ENCODE measurements at regions not wholly inside any gene's neighbourhood (a gene's known extent, or its start where the extent isn't known, plus 50 kb on each side); places are given as distances from the start of the nearest gene placed in this dataset.

DNA sequence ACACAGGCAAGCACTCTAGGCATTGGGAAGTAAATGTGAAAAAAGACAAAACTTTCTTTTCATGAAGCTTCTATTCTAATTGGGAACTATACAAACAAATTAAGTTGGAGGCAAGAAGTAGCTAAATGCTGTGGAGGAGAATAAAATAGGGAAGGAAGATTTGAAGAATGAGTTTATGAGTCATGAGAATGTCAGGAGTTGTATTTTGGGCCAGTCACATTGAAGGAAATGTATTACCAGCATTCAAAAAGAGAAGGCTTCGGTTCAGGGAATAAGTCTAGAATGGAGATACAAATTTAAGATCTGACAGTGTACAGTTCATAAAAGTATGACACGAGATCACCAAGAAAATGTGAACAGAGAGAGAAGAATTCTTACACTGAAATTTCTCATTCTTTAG is 666.5 kb downstream of the ADCYAP1 start:
- TF ChIP-seq, protein P1, sequence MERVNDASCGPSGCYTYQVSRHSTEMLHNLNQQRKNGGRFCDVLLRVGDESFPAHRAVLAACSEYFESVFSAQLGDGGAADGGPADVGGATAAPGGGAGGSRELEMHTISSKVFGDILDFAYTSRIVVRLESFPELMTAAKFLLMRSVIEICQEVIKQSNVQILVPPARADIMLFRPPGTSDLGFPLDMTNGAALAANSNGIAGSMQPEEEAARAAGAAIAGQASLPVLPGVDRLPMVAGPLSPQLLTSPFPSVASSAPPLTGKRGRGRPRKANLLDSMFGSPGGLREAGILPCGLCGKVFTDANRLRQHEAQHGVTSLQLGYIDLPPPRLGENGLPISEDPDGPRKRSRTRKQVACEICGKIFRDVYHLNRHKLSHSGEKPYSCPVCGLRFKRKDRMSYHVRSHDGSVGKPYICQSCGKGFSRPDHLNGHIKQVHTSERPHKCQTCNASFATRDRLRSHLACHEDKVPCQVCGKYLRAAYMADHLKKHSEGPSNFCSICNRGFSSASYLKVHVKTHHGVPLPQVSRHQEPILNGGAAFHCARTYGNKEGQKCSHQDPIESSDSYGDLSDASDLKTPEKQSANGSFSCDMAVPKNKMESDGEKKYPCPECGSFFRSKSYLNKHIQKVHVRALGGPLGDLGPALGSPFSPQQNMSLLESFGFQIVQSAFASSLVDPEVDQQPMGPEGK (CRISPR knock-in tag; IDR thresholded peaks at IDR 0.05; ENCODE audit: borderline replicate concordance), result no peak
- TF ChIP-seq RARB (CRISPR knock-in tag; IDR thresholded peaks at IDR 0.05) (no peak), TCF4 (CRISPR knock-in tag; IDR thresholded peaks at IDR 0.05; ENCODE audit: borderline replicate concordance) (no peak), ZFP3 (CRISPR knock-in tag; IDR thresholded peaks at IDR 0.05) (no peak), CSDC2 (CRISPR knock-in tag; IDR thresholded peaks at IDR 0.05) (no peak), PPARA (CRISPR knock-in tag; IDR thresholded peaks at IDR 0.05; ENCODE audit: borderline replicate concordance) (no peak), GLIS3 (CRISPR knock-in tag; IDR thresholded peaks at IDR 0.05) (no peak), ISL1 (CRISPR knock-in tag; IDR thresholded peaks at IDR 0.05) (no peak), TOX (CRISPR knock-in tag; IDR thresholded peaks at IDR 0.05; ENCODE audit: borderline replicate concordance) (no peak)
- TF ChIP-seq, protein P2, sequence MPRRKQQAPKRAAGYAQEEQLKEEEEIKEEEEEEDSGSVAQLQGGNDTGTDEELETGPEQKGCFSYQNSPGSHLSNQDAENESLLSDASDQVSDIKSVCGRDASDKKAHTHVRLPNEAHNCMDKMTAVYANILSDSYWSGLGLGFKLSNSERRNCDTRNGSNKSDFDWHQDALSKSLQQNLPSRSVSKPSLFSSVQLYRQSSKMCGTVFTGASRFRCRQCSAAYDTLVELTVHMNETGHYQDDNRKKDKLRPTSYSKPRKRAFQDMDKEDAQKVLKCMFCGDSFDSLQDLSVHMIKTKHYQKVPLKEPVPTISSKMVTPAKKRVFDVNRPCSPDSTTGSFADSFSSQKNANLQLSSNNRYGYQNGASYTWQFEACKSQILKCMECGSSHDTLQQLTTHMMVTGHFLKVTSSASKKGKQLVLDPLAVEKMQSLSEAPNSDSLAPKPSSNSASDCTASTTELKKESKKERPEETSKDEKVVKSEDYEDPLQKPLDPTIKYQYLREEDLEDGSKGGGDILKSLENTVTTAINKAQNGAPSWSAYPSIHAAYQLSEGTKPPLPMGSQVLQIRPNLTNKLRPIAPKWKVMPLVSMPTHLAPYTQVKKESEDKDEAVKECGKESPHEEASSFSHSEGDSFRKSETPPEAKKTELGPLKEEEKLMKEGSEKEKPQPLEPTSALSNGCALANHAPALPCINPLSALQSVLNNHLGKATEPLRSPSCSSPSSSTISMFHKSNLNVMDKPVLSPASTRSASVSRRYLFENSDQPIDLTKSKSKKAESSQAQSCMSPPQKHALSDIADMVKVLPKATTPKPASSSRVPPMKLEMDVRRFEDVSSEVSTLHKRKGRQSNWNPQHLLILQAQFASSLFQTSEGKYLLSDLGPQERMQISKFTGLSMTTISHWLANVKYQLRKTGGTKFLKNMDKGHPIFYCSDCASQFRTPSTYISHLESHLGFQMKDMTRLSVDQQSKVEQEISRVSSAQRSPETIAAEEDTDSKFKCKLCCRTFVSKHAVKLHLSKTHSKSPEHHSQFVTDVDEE (CRISPR knock-in tag; IDR thresholded peaks at IDR 0.05), result no peak
- TF ChIP-seq, protein P3, sequence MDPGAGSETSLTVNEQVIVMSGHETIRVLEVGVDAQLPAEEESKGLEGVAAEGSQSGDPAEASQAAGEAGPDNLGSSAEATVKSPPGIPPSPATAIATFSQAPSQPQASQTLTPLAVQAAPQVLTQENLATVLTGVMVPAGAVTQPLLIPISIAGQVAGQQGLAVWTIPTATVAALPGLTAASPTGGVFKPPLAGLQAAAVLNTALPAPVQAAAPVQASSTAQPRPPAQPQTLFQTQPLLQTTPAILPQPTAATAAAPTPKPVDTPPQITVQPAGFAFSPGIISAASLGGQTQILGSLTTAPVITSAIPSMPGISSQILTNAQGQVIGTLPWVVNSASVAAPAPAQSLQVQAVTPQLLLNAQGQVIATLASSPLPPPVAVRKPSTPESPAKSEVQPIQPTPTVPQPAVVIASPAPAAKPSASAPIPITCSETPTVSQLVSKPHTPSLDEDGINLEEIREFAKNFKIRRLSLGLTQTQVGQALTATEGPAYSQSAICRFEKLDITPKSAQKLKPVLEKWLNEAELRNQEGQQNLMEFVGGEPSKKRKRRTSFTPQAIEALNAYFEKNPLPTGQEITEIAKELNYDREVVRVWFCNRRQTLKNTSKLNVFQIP (CRISPR knock-in tag; IDR thresholded peaks at IDR 0.05; ENCODE audit: borderline replicate concordance, low read depth), result no peak

Data from SK-N-SH treated with all-trans-retinoic acid at 6 μM for 48 hours (cell line).